RPMI8226 (cell line): ENCODE measurements at regions not wholly inside any gene's neighbourhood (a gene's known extent, or its start where the extent isn't known, plus 50 kb on each side); places are given as distances from the start of the nearest gene placed in this dataset.
"Not testable (repeated sequence)": the region's sequence is repeated elsewhere in the genome, so short reads cannot be mapped to it uniquely, and the experiment has no call there.

Source experiments
- DNase-seq: peaks from one replicate; pipeline ENCODE4 v3.0.0-alpha.2; 2015

DNA sequence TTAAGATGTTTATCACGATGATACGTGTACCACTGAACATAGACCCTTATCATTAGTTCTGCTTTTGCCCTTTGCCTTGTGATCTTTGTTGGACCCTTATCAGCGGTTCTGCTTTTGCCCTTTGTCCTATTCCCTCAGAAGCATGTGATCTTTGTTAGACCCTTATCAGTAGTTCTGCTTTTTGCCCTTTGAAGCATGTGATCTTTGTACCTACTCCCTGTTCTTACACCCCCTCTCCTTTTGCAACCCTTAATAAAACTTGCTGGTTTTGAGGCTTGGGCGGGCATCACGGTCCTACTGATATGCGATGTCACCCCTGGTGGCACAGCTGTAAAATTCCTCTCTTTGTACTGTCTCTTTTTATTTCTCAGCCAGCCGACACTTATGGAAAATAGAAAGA is 117.0 kb downstream of the SDHAF3 start:
- not testable (repeated sequence) for DNase-seq

DNA sequence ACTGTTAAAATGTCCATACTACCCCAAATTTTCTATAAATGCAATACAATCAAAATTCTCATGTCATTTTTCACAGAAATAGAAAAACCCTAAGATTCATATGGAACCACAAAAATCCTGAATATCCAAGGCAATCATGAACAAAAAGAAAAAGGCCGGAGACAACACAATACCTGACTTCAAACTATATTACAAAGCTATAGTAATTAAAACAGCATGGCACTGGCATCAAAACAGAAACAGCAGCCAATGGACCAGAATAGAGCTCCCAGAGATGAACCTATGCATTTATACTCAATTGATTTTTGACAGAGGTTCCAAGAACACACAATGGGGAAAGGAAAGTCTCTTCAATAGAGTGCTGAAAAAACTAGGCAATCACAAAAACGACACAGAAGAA is 128.8 kb downstream of the SDHAF3 start:
- DNase-seq, result no peak

DNA sequence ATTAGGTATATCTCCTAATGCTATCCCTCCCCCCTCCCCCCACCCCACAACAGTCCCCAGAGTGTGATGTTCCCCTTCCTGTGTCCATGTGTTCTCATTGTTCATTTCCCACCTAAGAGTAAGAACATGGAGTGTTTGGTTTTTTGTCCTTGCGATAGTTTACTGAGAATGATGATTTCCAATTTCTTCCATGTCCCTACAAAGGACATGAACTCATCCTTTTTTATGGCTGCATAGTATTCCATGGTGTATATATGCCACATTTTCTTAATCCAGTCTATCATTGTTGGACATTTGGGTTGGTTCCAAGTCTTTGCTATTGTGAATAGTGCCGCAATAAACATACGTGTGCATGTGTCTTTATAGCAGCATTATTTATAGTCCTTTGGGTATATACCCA is 140.7 kb downstream of the SDHAF3 start:
- DNase-seq, result not testable (repeated sequence)

DNA sequence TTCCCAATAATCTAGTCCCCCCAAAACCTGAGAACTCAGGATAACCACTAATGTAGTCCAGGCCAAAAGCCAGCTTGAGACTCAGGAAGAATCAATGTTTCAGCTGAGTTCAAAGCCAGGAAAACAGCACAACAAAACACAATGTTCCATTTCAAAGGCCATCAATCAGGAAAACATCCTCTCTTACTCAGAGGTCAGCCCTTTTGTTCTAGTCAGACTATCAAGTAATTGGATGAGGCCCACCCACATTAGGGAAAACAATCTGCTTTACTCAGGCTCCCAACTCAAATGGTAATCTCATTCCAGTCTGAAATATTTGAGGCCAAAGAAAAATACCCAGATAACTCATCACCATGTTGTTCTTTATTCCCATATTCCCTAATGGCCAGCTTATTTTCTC is 152.2 kb downstream of the SDHAF3 start:
- DNase-seq, result no peak

DNA sequence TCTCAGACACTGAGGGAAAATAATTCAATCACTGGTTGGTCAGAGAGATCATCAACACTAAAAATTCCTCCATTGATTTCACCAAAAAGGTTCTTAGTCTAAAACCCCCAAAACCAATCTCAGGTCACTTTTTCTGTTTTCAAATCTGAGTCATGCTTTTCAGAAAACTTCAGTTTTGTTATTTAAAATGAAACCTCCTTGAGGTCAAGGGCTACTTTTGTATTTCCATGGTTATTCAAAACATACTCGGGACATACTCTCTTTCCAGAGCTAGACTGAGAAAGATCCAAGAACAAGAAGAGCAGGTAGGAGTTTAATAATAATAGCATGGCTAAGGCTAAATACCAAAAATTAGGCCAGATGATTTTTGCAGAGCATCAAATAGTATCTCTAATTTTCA is 152.8 kb downstream of the SDHAF3 start:
- DNase-seq, result no peak

DNA sequence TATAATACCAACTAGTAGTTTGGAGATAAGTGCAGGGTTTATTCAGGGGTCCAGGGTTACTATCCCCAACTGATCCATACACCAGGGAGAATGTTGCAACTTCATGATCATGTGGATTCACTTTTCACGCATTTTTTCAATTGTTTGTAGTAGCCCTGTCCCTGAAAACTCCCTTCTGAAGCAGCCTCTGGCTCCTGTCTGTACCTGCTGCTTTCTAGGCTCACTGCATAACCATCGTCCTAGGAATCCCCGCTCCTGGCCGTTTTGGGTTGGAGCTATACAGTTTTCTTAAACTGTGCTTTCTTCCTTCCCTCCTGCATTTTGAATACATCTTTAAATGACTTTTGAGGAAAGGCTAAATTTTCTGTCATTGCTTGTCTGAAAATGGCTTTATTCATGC is 154.1 kb downstream of the SDHAF3 start:
- no peak for DNase-seq

DNA sequence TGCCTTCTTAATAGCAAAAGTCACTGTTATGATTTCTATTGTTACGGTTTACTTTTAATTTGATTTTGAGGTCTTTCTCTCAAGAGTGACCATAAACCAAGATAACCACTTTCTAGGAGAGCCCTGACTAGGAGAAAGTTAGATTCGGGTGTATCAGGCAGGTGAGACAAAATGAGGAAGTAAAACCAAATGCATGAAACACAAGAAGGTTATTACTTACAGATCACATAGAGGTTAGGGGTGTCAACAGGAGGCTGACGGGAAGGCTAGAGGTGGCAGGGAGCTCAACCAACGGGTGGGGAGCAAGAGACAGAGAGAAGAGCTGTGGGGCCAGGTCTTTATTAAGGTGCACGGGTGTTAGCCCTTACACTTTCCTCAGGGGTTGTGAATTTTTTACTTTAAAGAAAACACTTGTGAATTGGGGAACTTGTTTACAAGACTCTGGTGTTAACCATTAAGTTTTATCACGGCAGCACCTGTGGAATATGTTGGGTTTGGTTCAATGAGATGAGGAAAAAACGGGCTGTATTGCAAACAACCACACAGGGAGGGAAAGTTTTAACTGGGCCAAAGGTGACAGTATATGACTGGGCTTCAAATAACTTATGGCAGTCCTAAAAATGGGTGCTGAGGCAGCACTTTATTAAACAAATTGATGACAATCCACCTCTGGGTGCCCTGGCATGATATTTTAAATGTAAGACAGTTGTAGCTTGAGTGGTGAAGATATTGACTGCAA is 154.9 kb downstream of the SDHAF3 start:
- DNase-seq, result peak; percentile 63

DNA sequence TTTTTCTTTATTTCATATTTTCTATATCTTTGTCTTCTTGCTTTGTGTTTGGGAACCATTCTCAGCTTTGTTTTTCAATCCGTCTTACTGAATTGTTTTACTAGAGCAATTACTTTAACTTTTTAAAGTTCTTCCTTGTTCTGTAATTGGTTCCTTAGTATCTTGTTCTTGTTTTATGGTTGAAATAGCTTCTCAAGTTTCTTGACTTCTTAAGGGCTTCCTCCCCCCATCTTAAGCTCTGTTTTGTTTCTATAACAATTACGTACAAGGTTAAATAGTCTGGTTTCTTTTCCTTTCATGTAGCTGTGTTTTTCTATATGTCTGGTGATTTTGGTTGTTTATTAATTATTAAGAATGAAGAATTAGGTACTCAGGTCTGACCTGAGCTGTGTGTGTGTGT is 158.0 kb downstream of the SDHAF3 start:
- DNase-seq, result no peak

DNA sequence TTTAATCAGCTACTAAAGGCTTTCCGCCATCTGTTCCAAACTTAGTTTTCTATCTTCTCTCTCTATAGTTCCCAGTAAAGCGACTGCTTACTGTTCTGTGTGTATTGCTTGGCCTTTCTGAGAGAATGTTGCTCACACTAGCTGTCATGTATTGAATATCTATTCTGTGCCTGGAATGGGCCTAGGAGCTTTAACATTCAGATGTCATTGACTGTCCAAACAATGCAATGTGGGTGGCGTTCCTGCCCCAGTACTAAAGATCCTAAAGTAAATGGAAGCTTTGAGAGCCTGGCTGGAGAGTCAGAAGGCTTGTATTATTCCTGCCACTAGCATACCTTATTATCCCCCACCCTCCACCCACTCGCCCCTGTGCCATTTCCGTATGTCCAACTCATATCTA is 163.5 kb downstream of the SDHAF3 start:
- DNase-seq, result no peak

DNA sequence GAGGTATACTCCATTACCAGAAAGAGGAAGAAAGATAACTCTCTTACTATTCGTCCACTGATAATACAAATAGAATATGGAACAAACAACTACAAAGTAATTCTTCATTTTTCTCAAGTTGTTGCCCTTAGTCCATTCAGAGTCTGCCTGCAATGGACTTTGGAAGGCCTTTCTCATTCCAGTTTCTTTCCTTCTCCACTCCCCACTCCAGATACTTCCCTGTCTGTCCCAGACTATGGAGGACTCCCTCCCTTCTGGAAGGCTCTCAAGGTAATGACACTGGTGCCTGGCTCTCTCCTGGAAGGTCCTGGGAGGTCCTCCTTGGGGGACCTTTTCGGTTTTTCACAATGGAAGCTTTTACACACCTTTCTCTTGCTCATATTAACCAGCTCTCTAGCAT is 167.8 kb downstream of the SDHAF3 start:
- no peak for DNase-seq

DNA sequence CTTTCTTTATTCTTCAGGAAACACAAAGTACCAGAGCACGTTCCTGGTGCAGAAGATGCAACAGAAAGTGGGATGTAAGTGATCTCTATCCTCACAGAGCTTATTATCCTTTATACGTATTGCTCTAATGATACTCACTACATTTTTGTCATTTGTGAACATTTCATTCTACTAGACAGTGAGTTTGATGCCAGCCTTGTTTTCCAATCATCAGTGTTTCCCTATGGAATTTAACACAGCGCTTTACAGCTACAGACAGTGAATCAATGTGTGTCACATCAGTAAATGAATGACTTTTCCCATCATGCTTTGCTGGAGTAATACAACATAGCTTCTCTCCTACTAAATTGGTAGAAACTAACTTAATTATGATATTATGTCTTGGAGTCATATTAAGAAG is 175.5 kb downstream of the SDHAF3 start:
- no peak for DNase-seq

DNA sequence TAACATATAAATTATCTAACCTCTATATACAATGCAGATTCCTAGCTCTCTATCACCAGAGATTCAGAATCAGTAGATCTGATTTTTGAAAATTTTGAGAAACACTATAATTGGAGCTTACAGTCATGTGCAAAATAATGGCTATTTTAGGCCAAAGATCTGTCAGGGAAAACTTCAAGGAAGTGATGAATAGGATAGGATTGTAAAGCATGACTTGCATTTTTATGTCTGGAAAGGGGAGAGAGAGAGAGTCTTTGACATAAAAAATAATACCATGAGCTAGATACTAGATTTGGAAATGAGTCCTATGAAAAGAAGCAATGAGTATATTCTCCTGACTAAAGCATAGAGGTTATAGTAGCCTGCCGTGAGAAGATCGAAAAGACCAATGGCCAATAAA is 181.1 kb downstream of the SDHAF3 start:
- no peak for DNase-seq

DNA sequence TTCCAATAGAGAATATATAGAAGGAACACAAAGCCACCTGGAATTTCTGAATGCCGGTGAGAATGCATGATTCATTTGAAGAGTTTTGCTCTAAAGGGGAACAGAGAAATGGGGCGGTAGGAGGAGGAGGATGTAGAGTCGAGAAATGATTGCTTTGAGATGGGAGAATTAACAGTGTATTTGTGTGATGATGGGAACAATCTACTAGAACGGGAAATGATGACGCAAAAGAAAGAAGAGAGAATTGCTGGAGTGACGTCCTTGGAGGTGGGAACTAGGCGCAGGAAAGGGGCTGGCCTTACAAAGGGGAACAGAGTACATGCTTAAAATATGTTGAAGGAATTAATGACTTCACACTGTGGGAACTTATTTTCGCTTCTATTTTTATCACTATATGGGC is 188.1 kb downstream of the SDHAF3 start:
- no peak for DNase-seq

DNA sequence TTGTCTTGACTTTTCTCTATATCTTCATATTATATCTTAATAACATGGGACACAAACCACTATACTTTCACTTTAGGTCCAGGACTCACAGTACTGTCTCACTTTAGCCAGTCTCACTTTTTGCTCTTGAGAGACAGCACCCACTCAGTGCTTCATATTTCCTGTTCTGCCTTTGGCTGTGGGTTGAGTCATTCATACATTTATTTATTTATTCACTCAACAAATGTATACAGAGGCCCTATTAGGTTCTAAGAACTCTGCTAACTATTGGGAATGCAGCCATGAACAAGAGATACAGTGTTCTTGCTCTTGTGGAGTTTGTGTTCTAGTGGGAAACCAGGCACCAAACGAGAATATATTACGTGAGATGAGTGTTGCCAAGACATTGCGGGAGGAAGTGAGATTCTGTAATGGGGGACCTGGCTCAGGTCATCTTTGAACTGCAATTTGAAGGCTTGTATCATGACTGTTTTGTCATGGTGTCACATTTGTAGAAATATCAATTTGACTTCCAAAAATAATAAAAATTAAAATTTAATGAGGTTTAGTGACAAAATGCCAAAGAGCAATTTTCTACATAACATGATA is 190.1 kb downstream of the SDHAF3 start:
- DNase-seq, result no peak

DNA sequence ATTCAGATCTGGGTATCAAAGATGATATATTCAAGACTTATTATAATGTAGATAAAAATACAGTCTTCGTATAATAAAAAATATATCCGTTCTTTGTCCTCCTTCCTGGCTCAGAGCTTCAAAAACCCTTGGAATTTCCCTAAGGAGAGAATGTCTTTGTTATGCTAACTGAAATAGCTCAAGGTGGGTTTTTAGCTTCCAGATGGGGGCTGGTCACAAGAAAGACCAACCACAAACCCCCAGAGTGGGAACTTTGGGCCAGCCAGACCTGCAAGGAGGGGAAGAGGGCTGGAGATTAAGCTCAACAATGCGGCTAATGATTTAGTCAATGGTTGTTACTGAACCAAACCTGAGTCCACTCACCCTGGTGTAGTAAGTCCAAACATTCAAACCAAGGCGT is 196.4 kb downstream of the SDHAF3 start:
- no peak for DNase-seq

DNA sequence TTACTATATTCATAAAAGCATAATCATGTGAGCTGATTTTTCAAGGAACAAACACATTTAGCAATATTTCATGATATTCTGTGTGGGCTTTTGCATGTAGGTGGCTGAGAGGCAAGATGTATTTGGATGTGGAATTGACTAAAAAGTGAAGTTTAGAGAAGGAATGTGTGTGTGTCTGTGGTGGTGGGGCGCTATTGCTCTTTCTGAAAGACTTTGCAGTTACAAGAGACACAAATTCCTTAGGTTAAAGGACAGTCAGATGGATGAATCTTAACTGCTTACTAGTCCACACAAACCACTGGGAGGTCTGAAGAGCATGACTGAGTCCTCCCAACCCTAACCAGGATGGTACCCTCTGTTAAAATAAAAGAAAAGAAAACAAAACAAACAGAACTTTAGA is 200.1 kb downstream of the SDHAF3 start:
- no peak for DNase-seq

DNA sequence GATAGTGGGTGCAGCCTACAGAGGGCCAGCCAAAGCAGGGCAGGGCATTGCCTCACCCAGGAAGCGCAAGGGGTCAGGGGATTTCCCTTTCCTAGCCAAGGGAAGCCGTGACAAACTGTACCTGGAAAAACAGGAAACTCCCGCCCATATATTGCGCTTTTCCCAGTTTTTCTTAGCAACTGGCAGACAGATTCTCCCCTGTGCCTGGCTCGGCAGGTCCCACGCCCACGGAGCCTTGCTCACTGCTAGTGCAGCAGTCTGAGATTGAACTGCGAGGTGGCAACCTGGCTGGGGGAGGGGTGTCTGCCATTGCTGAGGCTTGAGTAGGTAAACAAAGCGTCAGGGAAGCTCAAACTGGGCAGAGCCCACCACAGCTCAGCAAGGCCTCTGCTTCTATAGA is 212.4 kb downstream of the SDHAF3 start:
- not testable (repeated sequence) for DNase-seq

DNA sequence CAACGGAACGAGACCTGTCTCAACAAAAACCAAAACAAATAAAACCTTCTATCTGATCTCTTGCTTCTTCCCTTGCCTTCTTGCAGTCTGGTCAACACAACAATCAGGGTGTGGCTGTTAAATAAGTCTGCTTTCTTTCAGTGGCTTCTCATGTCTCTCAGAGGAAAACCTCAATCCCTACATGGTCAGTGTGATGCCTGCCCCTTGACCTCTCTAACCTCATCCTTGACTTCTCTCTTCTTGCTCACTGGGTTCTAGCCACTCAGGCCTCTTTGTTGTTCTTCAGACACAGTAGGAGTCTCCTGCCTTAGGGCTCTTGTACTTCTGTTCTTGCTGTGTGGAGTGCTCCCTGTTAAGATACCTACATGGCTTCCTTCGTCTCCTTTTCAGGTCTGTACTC is 220.4 kb downstream of the SDHAF3 start:
- no peak for DNase-seq

DNA sequence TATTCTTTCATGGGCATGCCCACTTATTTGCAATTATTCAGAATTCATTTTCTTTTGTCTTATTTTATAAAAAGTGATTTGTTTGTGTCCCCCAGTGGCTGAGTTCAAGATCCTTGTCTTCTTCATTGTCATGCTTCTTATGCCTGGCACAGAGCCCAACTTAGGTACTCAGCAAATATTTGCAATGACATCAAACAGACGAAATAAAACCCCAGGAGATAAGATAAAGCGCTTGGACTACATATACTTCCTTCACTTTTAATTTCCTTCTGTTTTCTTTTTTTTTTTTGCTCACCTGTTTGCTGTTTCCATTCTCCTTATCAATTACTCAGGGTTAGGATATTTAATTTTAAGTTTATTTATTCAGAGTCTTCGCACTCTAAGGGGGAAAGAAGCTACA is 225.0 kb downstream of the SDHAF3 start:
- DNase-seq, result peak; percentile 32

DNA sequence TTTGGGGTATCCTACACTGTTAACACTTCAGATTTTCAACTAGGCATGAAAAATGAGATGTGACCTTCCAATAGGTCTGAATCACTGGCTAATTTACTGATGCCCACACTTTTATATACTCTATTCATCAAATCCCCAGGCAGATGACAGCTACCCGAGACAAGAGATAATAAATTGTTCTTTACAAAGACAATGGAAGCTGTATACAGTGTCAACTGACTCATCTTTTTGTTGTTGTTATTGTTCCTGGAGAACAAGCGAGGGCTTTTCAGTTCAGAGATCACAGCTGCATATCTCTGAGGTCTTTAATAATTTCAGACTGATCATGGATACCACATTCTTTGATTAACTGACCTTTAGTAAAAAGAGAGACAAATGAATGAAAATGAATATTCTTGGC is 228.9 kb downstream of the SDHAF3 start:
- no peak for DNase-seq

DNA sequence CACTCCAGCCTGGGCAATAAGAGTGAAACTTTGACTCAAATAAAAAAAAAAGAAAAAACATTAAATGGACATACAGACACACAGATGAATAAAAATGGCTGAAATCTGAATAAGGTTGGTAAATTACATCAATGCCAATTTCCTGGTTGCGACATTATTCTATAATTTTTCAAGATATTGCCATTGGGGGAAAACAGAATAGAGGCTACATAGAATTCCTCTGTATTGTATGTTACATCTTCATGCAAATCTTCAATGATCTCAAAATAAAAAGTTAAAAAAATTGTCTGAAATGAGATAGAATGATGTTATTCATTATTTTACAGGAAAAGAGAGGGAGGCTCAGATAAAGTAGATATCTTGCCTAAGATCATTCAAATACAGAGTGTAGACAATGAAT is 234.0 kb downstream of the SDHAF3 start:
- no peak for DNase-seq

DNA sequence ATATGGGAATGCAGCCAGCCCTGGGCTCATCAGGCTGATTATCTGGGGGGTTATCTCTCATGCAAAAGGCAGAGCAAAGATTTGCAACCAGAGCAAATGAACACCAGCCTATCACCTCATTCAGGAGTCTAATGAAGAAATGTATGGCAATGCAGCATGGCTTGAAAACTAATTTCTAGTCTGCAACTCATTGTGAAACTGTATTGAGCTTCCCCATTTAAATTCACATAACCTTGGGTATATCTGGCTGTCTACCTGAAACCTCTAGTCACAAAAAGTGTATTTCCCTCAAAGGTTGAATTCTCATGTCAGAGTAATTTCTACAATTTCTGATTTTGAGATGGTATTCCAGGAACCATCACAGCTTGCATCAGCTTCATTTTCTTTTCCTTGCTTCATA is 240.0 kb downstream of the SDHAF3 start:
- DNase-seq, result no peak

DNA sequence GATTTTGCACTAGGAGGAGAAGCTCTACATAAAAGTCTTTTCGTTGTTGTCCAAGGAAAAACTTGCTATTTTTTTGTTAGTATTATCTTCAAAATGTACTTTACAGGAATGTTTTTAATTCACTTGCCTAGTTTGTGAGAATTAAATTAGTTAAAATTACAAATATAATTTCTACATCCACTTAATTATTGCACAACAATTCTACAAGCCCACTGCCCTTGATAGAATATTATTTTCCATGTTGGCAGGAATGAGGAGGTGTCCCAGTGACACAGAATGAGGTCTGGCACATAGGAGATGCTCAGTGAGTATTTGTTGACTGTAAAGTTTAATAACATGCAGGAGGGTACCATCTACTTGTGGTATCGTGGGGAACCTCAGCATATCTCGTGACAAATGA is 255.4 kb downstream of the SDHAF3 start:
- DNase-seq, result no peak

DNA sequence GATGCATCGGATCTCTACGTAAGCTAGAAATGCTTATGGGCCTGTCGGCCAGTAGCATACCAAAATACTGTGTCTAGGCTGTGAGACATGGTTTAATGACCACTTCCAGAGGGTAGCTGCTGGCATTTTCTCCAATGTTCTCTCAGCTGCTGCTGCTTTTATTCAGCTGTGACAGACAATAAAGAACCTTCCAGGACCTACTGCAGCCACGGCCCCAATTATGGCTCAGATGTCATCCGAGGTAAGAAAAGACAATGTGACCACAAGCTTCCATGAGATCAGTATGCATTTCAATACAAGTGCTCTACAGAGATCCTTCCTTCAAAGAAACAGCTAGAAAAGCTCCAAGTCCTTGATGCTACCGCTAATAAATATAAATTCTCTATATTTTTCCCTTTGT is 256.2 kb downstream of the SDHAF3 start:
- no peak for DNase-seq

DNA sequence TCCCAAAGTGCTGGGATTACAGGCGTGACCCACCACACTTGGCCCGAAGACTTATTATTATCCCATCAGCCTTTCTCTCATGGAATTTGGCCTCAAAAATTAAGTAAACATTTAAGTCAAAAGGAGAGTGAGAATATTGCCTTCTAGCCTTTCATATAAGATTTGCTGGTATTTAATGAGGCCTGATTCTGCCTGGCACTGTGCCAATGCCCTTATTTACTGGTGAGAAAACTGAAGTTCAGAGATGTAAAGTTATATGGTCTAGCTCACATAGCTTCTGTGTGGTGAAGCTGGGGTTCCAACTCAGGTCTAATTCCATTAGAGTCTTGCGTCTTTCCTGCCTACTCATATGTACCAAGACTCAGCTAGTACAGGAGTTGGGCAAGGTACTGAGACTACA is 260.2 kb downstream of the SDHAF3 start:
- no peak for DNase-seq
